Naive thymus-derived CD4-positive, alpha-beta T cell (primary cell): ENCODE measurements at regions not wholly inside any gene's neighbourhood (a gene's known extent, or its start where the extent isn't known, plus 50 kb on each side); places are given as distances from the start of the nearest gene placed in this dataset.

Experiments used
- ATAC-seq: fragments of 150-1000 bp; cut with Tn5 transposase; 2 replicates; pipeline ENCODE4 v1.10.0; 2021; ENCODE audit warnings: mild to moderate bottlenecking, moderate library complexity
- CTCF ChIA-PET: fragments of 350-600 bp; sonication (Branson Sonifier 250); formaldehyde crosslinking; loops from one replicate; lab custom pipeline; 2021; ENCODE audit warnings: antibody characterized with exemption; lab: Charles Lee
- POLR2A ChIA-PET: fragments of 350-600 bp; sonication (Branson Sonifier 250); formaldehyde crosslinking; loops from one replicate; lab custom pipeline; 2021; ENCODE audit warnings: antibody characterized with exemption, inconsistent platforms; lab: Charles Lee
- DNase-seq, 9 donors: peaks; one replicate each; pipeline versions ENCODE4 v3.0.0 to v3.0.0-alpha.2; 2020 to 2022; ENCODE audit warnings: mixed read lengths in 1 of 9
- H3K27ac ChIP-seq: one replicate; pipeline ENCODE4 v1.7.0; 2013; ENCODE audit warnings: mild to moderate bottlenecking, low read depth, low read length, moderate library complexity
- H3K27me3 ChIP-seq, 2 donors: one replicate each; pipeline ENCODE4 v1.7.0; 2013; ENCODE audit warnings: low read length in 2 of 2, mild to moderate bottlenecking in 2 of 2, moderate library complexity in 2 of 2; ENCODE audit not compliant: control insufficient read depth in 2 of 2, insufficient read depth in 2 of 2
- H3K36me3 ChIP-seq, 3 experiments: 1 replicate in 2 of 3; 2 replicates in 1 of 3; pipeline ENCODE4 v1.7.0; 2013; ENCODE audit warnings: low read length in 3 of 3, mild to moderate bottlenecking in 3 of 3, moderate library complexity in 1 of 3; ENCODE audit not compliant: insufficient read depth in 3 of 3, control insufficient read depth in 2 of 3
- H3K4me1 ChIP-seq, 2 donors: one replicate each; pipeline ENCODE4 v1.7.0; 2013; ENCODE audit warnings: low read length in 2 of 2, mild to moderate bottlenecking in 2 of 2, moderate library complexity in 1 of 2; ENCODE audit not compliant: control insufficient read depth in 2 of 2, insufficient read depth in 2 of 2
- H3K4me3 ChIP-seq: 2 replicates; pipeline ENCODE4 v1.7.0; 2013; ENCODE audit warnings: mild to moderate bottlenecking, low read length
- H3K9me3 ChIP-seq, 3 experiments: 1 replicate in 2 of 3; 2 replicates in 1 of 3; pipeline ENCODE4 v1.7.0; 2013; ENCODE audit warnings: low read length in 3 of 3; ENCODE audit not compliant: control insufficient read depth in 2 of 3
- H3K27ac Mint-ChIP-seq, 9 donors: one replicate each; pipeline ENCODE4 v1.8.0; 2020 to 2022; ENCODE audit warnings: mixed read lengths in 9 of 9, mild to moderate bottlenecking in 8 of 9, moderate library complexity in 5 of 9, inconsistent platforms in 2 of 9
- H3K27me3 Mint-ChIP-seq, 5 donors: one replicate each; pipeline ENCODE4 v1.8.0; 2021 to 2022; ENCODE audit warnings: mixed read lengths in 5 of 5, mild to moderate bottlenecking in 1 of 5
- H3K36me3 Mint-ChIP-seq, 5 donors: one replicate each; pipeline ENCODE4 v1.8.0; 2020 to 2022; ENCODE audit warnings: mixed read lengths in 5 of 5, mild to moderate bottlenecking in 3 of 5, inconsistent platforms in 1 of 5
- H3K4me1 Mint-ChIP-seq, 7 donors: one replicate each; pipeline ENCODE4 v1.8.0; 2020 to 2022; ENCODE audit warnings: mixed read lengths in 7 of 7, mild to moderate bottlenecking in 3 of 7, inconsistent platforms in 1 of 7
- H3K4me3 Mint-ChIP-seq, 10 donors: one replicate each; pipeline ENCODE4 v1.8.0; 2020 to 2022; ENCODE audit warnings: mild to moderate bottlenecking in 10 of 10, mixed read lengths in 10 of 10, moderate library complexity in 6 of 10, inconsistent platforms in 2 of 10
- H3K9me3 Mint-ChIP-seq, 11 donors: one replicate each; pipeline ENCODE4 v1.8.0; 2020 to 2022; ENCODE audit warnings: mixed read lengths in 11 of 11, mild to moderate bottlenecking in 4 of 11, inconsistent platforms in 1 of 11, moderate library complexity in 1 of 11
- intact Hi-C, 2 donors: fragments of 100-400 bp; cut with micrococcal nuclease; formaldehyde crosslinking; loops; one replicate each; pipeline ENCODE4 v1.15.1; 2023

DNA sequence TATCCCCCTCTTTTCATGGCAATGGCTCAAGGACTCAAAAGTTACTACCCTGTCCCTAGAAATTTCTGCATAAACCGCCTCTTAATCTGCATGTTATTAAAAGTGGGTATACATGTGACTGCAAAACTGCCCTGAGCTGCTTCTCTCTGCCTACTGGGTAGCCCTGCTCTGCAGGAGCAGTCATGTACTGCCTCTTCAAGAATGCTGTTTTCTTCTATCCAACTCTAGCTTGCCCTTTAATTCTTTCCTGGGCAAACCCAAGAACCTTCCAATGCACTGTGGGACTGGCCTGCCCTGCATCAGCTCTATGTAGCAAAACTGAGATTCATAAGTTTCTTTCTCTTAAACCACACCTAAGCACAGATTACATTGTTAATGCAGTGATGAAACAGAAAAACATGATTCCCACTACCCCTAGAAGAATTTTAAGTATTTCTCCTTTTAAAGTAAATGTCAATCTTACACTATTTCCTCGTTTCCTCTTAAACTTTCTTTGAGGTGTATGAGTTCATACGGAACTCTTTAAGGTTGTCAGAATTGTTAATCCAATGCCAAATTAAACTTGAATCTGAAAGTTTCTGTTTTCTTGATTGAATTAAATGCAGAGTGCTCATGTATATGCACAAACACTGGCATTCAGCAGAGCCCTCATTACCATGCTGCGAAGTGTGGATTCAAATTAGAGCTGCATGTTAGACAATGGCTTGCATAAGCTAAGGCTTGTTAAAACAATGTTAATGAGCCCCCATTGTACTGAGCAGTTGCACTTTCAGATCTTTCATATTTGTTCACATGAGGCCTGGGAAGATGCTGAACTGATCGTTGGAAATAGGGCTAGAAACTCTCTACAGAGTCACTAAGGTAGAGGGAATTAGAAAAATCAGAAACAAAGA, 669.9 kb upstream of the PCDH20 start:
- Histone ChIP-seq H3K4me1 (no peaks in the 10 kb centered on the region), H3K9me3 (no peaks in the 10 kb centered on the region), H3K27me3 (no peaks in the 10 kb centered on the region), H3K36me3 (no peaks in the 10 kb centered on the region), H3K27ac (no peak overlapping the region), H3K4me3 (no peak overlapping the region)
- no peaks in the 10 kb centered on the region for H3K36me3 Mint-ChIP-seq
- ChIA-PET POLR2A (no interaction called here), CTCF (no interaction called here)
- no peaks in the 10 kb centered on the region for H3K27me3 Mint-ChIP-seq
- H3K4me1 Mint-ChIP-seq, result no peaks in the 10 kb centered on the region
- no peak overlapping the region for H3K4me3 Mint-ChIP-seq
- no peak for DNase-seq
- no peak overlapping the region for H3K27ac Mint-ChIP-seq
- intact Hi-C loops, result no loop called here
- peaks cover 0 to 8% (median 0%) of the 10 kb centered on the region in 11 donors for H3K9me3 Mint-ChIP-seq
- no peak for ATAC-seq

GRCh38 chr13:62084728-62085127, 669.1 kb upstream of the PCDH20 start:
- Mint-ChIP-seq H3K4me1 (no peaks in the 10 kb centered on the region), H3K4me3 (no peak overlapping the region)
- intact Hi-C loops, result no loop called here

GRCh38 chr13:62067821-62068220, 652.2 kb upstream of the PCDH20 start:
- Histone ChIP-seq H3K27ac (no peak overlapping the region), H3K4me1 (no peaks in the 10 kb centered on the region), H3K36me3 (no peaks in the 10 kb centered on the region), H3K9me3 (no peaks in the 10 kb centered on the region), H3K4me3 (no peak overlapping the region), H3K27me3 (no peaks in the 10 kb centered on the region)
- POLR2A ChIA-PET, result no interaction called here
- no peak overlapping the region for H3K27ac Mint-ChIP-seq
- intact Hi-C loops, result no loop called here
- ATAC-seq (no peak), DNase-seq (no peak)
- no peak overlapping the region for H3K4me3 Mint-ChIP-seq
- no peaks in the 10 kb centered on the region for H3K27me3 Mint-ChIP-seq
- peaks cover 0 to 1% (median 0%) of the 10 kb centered on the region in 7 donors for H3K4me1 Mint-ChIP-seq
- peaks cover 5 to 23% (median 9%) of the 10 kb centered on the region in 11 donors for H3K9me3 Mint-ChIP-seq
- no peaks in the 10 kb centered on the region for H3K36me3 Mint-ChIP-seq
- CTCF ChIA-PET, result no interaction called here

More at GRCh38 chr13:62084728-62085127, 669.1 kb upstream of the PCDH20 start:
- no peaks in the 10 kb centered on the region for H3K9me3 ChIP-seq
- H3K27ac Mint-ChIP-seq, result no peak overlapping the region
- H3K27me3 ChIP-seq, result no peaks in the 10 kb centered on the region
- H3K4me1 ChIP-seq, result no peaks in the 10 kb centered on the region
- no peaks in the 10 kb centered on the region for H3K27me3 Mint-ChIP-seq
- DNase-seq, result no peak
- H3K9me3 Mint-ChIP-seq, result peaks cover 0 to 8% (median 2%) of the 10 kb centered on the region in 11 donors
- CTCF ChIA-PET, result no interaction called here
- no peaks in the 10 kb centered on the region for H3K36me3 ChIP-seq
- POLR2A ChIA-PET, result no interaction called here
- ATAC-seq, result no peak
- no peaks in the 10 kb centered on the region for H3K36me3 Mint-ChIP-seq
- H3K4me3 ChIP-seq, result no peak overlapping the region
- H3K27ac ChIP-seq, result no peak overlapping the region

DNA sequence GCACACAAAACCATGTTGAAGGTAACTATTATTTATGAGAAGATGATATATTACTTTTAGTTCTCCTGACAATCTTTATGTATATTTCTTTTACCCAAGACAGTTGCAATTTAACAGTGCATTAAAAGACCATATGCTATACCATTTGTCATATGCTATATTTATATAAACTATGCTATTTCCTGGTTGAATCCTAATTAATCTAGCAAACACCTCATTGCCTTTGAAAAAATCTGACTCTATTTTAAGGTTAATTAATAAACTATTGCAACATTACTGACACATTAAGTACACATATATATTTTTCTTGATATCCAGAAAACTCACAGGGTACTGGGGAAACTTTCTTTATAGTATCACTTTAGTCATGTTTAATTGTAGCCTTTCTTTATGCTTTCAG, 649.4 kb upstream of the PCDH20 start:
- no peaks in the 10 kb centered on the region for H3K4me1 ChIP-seq
- intact Hi-C loops, result no loop called here
- Mint-ChIP-seq H3K4me1 (peaks cover 0 to 1% (median 0%) of the 10 kb centered on the region in 7 donors), H3K27ac (no peak overlapping the region), H3K4me3 (no peak overlapping the region), H3K36me3 (no peaks in the 10 kb centered on the region), H3K9me3 (peaks cover 5 to 20% (median 13%) of the 10 kb centered on the region in 11 donors), H3K27me3 (no peaks in the 10 kb centered on the region)
- H3K4me3 ChIP-seq, result no peak overlapping the region
- no peaks in the 10 kb centered on the region for H3K9me3 ChIP-seq
- no peaks in the 10 kb centered on the region for H3K27me3 ChIP-seq
- no peak overlapping the region for H3K27ac ChIP-seq
- ChIA-PET CTCF (no interaction called here), POLR2A (no interaction called here)
- H3K36me3 ChIP-seq, result no peaks in the 10 kb centered on the region
- ATAC-seq, result no peak
- no peak for DNase-seq

DNA sequence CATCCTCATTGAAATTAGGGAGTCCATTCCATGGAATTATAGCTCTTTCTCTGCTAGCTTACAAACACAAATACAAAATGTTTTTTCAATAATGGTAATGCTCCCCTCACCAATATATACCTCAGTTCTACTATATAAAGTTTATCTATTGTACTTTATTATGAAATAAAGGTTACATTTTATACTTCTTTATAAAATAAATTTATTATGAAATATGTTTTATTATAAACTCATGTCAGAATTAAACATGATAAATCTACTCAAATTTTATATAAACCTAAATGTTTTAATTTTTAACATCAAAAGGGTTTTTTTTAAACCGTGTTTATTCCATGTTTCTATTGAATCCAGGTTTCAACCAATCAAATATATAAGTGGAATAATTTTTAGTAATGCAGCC, 646.1 kb upstream of the PCDH20 start:
- Mint-ChIP-seq H3K36me3 (no peaks in the 10 kb centered on the region), H3K27me3 (no peaks in the 10 kb centered on the region), H3K4me1 (no peaks in the 10 kb centered on the region), H3K4me3 (no peak overlapping the region), H3K27ac (no peak overlapping the region), H3K9me3 (peaks cover 0 to 14% (median 7%) of the 10 kb centered on the region in 11 donors)
- no peak overlapping the region for H3K27ac ChIP-seq
- intact Hi-C loops, result no loop called here
- ATAC-seq (no peak), DNase-seq (no peak)
- H3K4me3 ChIP-seq, result no peak overlapping the region
- H3K9me3 ChIP-seq, result no peaks in the 10 kb centered on the region
- CTCF ChIA-PET, result no interaction called here
- no peaks in the 10 kb centered on the region for H3K36me3 ChIP-seq
- POLR2A ChIA-PET, result no interaction called here
- H3K27me3 ChIP-seq, result no peaks in the 10 kb centered on the region
- H3K4me1 ChIP-seq, result no peaks in the 10 kb centered on the region

- Histone ChIP-seq H3K27ac (no peak overlapping the region), H3K27me3 (no peaks in the 10 kb centered on the region), H3K4me3 (no peak overlapping the region), H3K4me1 (no peaks in the 10 kb centered on the region), H3K9me3 (no peaks in the 10 kb centered on the region), H3K36me3 (no peaks in the 10 kb centered on the region)
- Mint-ChIP-seq H3K36me3 (no peaks in the 10 kb centered on the region), H3K27ac (no peak overlapping the region), H3K4me3 (no peak overlapping the region), H3K9me3 (peaks cover 0 to 14% (median 6%) of the 10 kb centered on the region in 11 donors), H3K27me3 (no peaks in the 10 kb centered on the region), H3K4me1 (no peaks in the 10 kb centered on the region)
- POLR2A ChIA-PET, result no interaction called here
- DNase-seq (no peak), ATAC-seq (no peak)
- CTCF ChIA-PET, result no interaction called here
- intact Hi-C loops, result no loop called here
Observed at GRCh38 chr13:62060570-62060969, 644.9 kb upstream of the PCDH20 start.

- H3K4me1 Mint-ChIP-seq, result no peaks in the 10 kb centered on the region
- Histone ChIP-seq H3K27ac (no peak overlapping the region), H3K9me3 (no peaks in the 10 kb centered on the region), H3K27me3 (no peaks in the 10 kb centered on the region), H3K36me3 (no peaks in the 10 kb centered on the region), H3K4me3 (no peak overlapping the region), H3K4me1 (no peaks in the 10 kb centered on the region)
- ATAC-seq (no peak), DNase-seq (no peak)
- H3K27ac Mint-ChIP-seq, result no peak overlapping the region
- no peaks in the 10 kb centered on the region for H3K27me3 Mint-ChIP-seq
- no peaks in the 10 kb centered on the region for H3K36me3 Mint-ChIP-seq
- H3K4me3 Mint-ChIP-seq, result no peak overlapping the region
- ChIA-PET CTCF (no interaction called here), POLR2A (no interaction called here)
- intact Hi-C loops, result no loop called here
- H3K9me3 Mint-ChIP-seq, result peaks cover 0 to 9% (median 3%) of the 10 kb centered on the region in 11 donors
Observed at GRCh38 chr13:62057286-62057685, 641.6 kb upstream of the PCDH20 start.
